ENCODE measurements at regions not wholly inside any gene's neighbourhood (a gene's known extent, or its start where the extent isn't known, plus 50 kb on each side); places are given as distances from the start of the nearest gene placed in this dataset.

DNA sequence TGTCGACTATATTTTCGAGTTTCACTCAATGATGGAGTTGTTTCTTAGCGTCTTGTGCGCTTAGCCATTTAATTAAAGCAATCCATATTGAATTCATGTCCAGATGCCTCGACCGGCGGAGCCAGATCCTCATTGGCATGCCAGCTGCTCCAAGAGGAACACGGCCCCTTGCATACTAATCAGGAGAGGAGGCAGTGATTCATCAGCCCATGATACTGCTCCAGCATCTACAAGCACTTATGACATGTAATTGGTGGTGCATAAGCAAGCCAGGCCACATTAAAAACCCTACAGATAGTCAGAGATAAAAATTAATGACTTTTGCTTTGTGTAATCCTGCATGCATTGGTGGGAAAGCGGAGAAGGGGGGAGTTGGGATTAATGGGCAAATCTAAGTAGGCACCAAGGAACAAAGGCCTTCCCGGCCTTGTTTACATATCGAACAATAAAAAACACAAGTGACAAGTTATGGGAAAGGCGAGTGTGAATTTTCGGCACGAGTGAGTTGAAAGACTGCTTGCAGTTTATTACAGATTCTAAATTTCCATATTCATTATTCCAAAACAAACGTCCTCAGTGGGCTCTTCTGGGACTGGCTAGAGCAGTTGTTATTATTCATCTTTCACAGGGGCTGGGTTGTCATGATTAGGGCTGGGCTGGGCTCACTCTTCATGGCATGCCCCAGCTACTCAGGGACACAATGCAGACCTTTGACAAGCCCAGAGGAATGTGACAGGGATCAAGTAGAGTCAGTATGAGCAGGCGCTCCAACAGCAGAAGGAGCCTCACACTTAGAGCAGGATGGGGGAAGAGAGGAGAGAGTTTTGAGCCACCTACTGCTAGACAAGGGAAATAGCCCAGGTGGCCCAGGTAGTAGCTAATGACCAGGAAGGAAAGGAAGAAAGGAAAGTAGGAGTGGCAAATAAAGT, 281.7 kb upstream of the ZFHX3 start:
- TF ChIP-seq, protein P1, sequence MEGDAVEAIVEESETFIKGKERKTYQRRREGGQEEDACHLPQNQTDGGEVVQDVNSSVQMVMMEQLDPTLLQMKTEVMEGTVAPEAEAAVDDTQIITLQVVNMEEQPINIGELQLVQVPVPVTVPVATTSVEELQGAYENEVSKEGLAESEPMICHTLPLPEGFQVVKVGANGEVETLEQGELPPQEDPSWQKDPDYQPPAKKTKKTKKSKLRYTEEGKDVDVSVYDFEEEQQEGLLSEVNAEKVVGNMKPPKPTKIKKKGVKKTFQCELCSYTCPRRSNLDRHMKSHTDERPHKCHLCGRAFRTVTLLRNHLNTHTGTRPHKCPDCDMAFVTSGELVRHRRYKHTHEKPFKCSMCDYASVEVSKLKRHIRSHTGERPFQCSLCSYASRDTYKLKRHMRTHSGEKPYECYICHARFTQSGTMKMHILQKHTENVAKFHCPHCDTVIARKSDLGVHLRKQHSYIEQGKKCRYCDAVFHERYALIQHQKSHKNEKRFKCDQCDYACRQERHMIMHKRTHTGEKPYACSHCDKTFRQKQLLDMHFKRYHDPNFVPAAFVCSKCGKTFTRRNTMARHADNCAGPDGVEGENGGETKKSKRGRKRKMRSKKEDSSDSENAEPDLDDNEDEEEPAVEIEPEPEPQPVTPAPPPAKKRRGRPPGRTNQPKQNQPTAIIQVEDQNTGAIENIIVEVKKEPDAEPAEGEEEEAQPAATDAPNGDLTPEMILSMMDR (IDR thresholded peaks at IDR 0.05) = no peak
- TF ChIP-seq EP300 (IDR thresholded peaks at IDR 0.05) = no peak

Data from tibial nerve (tissue), 4 donors.